ENCODE measurements at regions not wholly inside any gene's neighbourhood (a gene's known extent, or its start where the extent isn't known, plus 50 kb on each side); places are given as distances from the start of the nearest gene placed in this dataset.

GRCh38 chr6:71531841-71532240 is 243.2 kb downstream of the OGFRL1 start:
- no peak for DNase-seq

- DNase-seq, result no peak
Measured at GRCh38 chr6:71533939-71534379, 245.3 kb downstream of the OGFRL1 start.

- no peak for DNase-seq
Measured at GRCh38 chr6:71534921-71535320, 246.3 kb downstream of the OGFRL1 start.

- no peak for DNase-seq
Measured at GRCh38 chr6:71537717-71538116, 249.1 kb downstream of the OGFRL1 start.

GRCh38 chr6:71544028-71544427 is 255.4 kb downstream of the OGFRL1 start:
- no peak for DNase-seq

- DNase-seq, result no peak
Measured at GRCh38 chr6:71544906-71545305, 256.3 kb downstream of the OGFRL1 start.

GRCh38 chr6:71545905-71546304 is 257.3 kb downstream of the OGFRL1 start:
- no peak for DNase-seq

- no peak for DNase-seq
Measured at GRCh38 chr6:71551798-71552197, 263.2 kb downstream of the OGFRL1 start.

GRCh38 chr6:71556141-71556540 is 267.5 kb downstream of the OGFRL1 start:
- DNase-seq, result no peak

- DNase-seq, result no peak
Measured at GRCh38 chr6:71558974-71559373, 270.4 kb downstream of the OGFRL1 start.

- DNase-seq, result no peak
Measured at GRCh38 chr6:71567562-71567961, 279.0 kb downstream of the OGFRL1 start.

- no peak for DNase-seq
Measured at GRCh38 chr6:71577766-71578165, 289.2 kb downstream of the OGFRL1 start.

- DNase-seq, result no peak
Measured at GRCh38 chr6:71579902-71580301, 291.3 kb downstream of the OGFRL1 start.

- no peak for DNase-seq
Measured at GRCh38 chr6:71582820-71583219, 294.2 kb downstream of the OGFRL1 start.

- no peak for DNase-seq
Measured at GRCh38 chr6:71584712-71585436, 296.3 kb downstream of the OGFRL1 start.

GRCh38 chr6:71585472-71585871 is 296.9 kb downstream of the OGFRL1 start:
- no peak for DNase-seq

GRCh38 chr6:71588490-71588889 is 297.9 kb upstream of the RIMS1 start:
- no peak for DNase-seq

GRCh38 chr6:71589254-71589653 is 297.1 kb upstream of the RIMS1 start:
- no peak for DNase-seq

- no peak for DNase-seq
Measured at GRCh38 chr6:71592643-71593042, 293.7 kb upstream of the RIMS1 start.

- no peak for DNase-seq
Measured at GRCh38 chr6:71599359-71599758, 287.0 kb upstream of the RIMS1 start.

- no peak for DNase-seq
Measured at GRCh38 chr6:71602385-71603007, 283.9 kb upstream of the RIMS1 start.

GRCh38 chr6:71603021-71603420 is 283.3 kb upstream of the RIMS1 start:
- no peak for DNase-seq

- no peak for DNase-seq
Measured at GRCh38 chr6:71608646-71609045, 277.7 kb upstream of the RIMS1 start.

GRCh38 chr6:71619836-71620235 is 266.5 kb upstream of the RIMS1 start:
- DNase-seq, result no peak
